ENCODE measurements at regions not wholly inside any gene's neighbourhood (a gene's known extent, or its start where the extent isn't known, plus 50 kb on each side); places are given as distances from the start of the nearest gene placed in this dataset.
"Not testable (repeated sequence)": the region's sequence is repeated elsewhere in the genome, so short reads cannot be mapped to it uniquely, and the experiment has no call there.

GRCh38 chr1:238985312-238985711 is 401.1 kb upstream of the CHRM3 start:
- DNase-seq: no peak

DNA sequence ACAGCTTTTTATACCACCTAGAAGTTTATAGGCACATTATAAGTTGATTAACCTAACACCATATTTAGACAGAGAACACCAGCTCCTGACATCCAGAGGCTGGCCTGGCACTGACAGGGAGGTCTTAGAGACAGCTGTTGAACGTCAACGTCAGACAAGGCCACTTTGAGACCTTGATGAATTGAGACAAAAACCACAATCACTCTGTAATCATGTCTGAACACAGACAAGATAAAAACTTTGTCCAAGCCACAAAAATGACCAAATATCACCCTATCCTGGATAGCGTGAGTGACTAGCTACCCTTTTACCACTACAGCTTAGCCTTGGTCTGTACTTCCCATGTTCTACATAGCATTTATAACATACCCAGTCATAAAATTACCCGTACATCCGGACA is 403.6 kb upstream of the CHRM3 start:
- DNase-seq: no peak

GRCh38 chr1:238981317-238981933 is 404.9 kb upstream of the CHRM3 start:
- DNase-seq: no peak

DNA sequence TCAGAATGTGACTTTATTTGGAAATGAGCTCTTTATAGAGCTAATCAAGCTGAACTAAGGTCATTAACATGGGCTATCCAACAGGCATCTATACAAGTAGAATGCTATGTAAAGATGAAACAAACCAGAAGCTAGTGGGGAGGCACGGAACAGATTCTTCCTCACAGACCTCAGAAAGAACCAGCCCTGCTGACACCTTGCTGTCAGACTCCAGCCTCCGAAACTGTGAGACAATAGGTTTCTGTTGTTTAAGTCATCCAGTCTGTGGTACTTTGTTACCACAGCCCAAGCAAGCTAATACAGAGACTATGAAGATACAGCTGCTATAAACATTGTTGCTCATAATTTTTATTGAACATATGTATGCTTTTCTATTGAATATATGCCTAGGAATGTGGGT is 406.3 kb upstream of the CHRM3 start:
- DNase-seq: no peak

- no peak for DNase-seq
Measured at GRCh38 chr1:238964631-238965030, 421.7 kb upstream of the CHRM3 start.

DNA sequence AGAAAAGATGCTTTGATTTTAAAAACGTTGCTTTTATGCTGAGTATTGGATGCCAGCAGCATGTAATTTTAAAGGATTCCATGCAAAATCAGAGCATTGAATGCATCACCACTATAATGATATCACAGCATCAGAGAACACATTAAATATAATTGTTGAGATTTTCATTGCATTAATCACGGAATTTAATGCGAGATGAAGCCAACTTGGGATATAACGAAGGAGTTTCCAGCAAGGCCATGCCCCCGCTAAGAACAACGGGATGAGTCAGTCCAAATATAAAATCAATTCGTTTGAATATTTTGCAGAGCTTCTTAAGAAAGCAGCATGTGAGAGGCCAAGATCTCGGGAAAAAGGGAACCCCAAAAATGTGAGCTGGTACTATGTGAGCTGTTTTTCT is 423.4 kb upstream of the CHRM3 start:
- DNase-seq: no peak

GRCh38 chr1:238961790-238962189 is 424.6 kb upstream of the CHRM3 start:
- DNase-seq: no peak

GRCh38 chr1:238960071-238960470 is 426.3 kb upstream of the CHRM3 start:
- DNase-seq: no peak

DNA sequence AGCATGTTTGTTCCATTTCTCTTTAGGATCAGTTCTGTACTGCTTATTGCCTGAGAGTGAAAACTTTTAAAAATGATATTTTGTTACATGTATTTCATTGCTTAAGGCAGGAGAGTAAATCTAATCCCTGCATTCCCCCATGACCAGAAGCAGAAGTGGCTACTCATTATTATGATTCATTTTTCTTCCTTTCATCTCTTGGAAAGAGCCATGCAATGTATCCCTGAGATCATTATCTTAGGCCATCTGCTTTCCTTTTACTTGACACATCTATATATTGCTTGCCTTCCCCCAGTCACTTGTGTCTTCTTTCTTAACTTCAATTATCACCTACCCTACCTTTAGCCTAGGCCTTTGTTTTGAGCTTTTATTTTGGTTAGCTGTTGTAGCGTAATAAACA is 430.4 kb upstream of the CHRM3 start:
- no peak for DNase-seq

GRCh38 chr1:238954865-238955264 is 431.5 kb upstream of the CHRM3 start:
- DNase-seq: no peak

DNA sequence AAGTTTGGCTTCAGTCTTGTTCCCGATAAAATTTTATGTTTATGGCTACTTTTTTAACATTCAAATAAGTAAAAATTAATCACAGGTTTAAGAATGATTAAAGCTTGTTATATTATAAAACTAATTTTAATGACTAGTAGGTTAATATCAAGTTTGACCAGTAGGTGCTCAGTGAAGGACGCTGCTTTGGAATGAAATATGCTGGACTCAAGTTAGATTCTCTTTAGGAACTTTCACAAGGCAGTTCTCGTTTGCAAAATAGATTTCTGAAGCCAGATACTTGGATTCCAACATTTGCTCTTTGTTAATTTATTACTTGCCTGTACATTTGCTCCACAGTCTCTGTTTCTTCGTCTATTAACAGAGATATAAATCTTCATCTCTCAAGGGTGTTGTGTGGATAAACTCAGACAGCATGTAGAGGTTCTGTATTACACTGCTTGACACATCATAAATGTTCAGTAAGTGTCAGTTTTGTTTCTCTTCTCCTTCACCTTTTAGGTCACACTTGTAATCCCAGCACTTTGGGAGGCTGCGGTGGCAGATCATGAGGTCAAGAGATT is 432.8 kb upstream of the CHRM3 start:
- DNase-seq: no peak

- no peak for DNase-seq
Measured at GRCh38 chr1:238951809-238952208, 434.6 kb upstream of the CHRM3 start.

DNA sequence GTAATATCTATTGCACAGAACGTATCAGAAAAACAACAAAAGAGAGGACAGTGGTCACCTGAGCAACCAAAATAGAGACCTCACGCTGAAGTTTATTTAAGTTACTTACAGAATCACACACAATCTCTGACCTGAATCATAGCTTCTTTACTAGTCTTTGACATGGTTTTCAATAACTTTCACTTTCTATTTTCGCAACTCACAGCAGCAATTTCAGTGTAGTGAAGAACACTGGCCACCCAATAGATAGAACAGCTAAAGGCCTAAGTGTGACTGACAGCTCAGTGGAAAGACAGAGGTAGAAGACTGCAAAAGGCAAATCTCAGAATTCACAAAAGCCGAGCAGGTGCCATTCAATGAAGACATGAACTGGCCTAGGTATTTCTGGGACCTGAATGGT is 435.6 kb upstream of the CHRM3 start:
- no peak for DNase-seq

DNA sequence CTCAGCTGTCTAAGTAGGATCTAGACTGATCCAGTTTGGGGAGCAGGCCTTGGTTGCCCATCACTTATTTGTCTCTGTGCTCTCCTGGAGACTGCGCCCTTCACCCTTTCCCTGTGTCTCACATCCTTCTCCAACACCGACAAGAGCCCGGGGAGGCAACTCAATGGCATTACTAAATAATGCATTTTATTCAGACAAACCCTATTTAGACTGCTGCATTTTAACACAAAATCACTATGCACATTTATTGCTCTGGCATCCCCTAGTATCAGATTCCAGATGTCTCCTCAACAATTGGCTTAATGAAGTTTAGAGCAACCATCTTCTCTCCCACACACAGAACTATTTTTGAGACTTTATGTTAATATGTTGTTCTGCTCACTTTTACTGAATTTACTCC is 436.4 kb upstream of the CHRM3 start:
- no peak for DNase-seq

- no peak for DNase-seq
Measured at GRCh38 chr1:238944028-238944427, 442.3 kb upstream of the CHRM3 start.

DNA sequence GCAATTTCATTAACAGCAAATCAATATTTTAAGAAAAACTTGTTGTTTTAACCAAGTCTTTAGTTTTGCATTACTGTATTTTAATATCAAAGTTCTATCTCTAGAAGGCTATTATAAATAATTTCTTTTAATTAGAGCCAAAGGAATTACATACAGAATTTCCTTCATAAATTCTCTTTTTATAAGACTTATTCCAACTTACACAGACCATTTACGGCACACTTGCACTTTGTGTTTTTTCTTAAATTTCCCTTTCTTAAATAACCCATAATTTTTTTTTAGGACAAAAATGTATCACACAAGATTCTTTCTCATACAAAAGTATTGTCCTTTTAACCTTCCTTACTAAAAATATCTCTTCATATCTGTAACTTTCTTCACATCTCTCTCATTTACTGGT is 458.5 kb upstream of the CHRM3 start:
- no peak for DNase-seq

- DNase-seq: no peak
Measured at GRCh38 chr1:238916828-238917227, 469.5 kb upstream of the CHRM3 start.

GRCh38 chr1:238914346-238914745 is 472.0 kb upstream of the CHRM3 start:
- DNase-seq: no peak

- DNase-seq: no peak
Measured at GRCh38 chr1:238913210-238913609, 473.2 kb upstream of the CHRM3 start.

DNA sequence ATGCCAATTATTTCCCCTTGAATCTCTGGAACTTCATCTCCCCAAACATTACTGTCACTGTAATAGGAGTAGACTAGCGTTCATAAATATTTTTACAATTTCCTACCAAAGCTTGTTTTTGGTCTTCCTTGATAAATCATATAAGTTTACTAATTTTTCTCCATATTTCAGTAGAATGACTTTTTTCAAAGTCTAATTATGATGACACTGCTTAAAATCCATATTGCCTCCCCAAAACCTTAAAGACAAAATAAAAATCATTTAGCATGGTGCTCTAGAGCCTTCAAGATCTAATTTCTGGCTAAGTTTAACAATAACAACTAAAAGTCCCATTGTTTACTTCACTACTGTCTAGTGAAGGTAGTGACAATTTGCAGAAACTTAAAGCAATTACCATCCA is 474.2 kb upstream of the CHRM3 start:
- no peak for DNase-seq

DNA sequence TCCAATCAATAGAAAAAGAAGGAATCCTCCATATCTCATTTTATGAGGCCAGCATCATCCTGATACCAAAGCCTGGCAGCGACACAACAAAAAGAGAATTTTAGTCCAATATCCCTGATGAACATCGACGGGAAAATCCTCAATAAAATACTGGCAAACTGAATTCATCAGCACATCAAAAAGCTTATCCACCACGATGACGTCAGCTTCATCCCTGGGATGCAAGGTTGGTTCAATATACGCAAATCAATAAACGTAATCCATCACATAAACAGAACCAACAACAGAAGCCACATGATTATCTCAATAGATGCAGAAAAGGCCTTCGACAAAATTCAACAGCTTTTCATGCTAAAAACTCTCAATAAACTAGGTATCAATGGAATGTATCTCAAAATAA is 483.6 kb upstream of the CHRM3 start:
- not testable (repeated sequence) for DNase-seq

DNA sequence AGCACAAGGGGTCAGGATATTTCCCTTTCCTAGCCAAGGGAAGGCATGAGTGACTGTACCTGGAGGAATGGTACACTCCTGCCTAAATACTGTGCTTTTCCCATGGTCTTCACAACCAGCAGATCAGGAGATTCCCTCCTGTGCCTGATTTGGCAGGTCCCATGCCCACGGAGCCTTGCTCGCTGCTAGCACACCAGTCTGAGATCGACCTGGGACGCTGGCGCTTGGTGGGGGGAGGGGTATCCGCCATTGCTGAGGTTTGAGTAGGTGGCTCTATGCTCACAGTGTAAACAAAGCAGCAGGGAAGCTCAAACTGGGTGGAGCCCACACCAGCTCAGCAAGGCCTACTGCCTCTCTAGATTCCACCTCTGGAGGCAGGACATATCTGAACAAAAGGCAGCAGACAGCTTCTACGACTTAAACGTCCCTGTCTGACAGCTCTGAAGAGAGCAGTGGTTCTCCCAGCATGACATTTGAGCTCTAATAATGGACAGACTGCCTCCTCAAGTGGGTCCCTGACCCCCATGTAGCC is 486.0 kb upstream of the CHRM3 start:
- DNase-seq: no peak

GRCh38 chr1:238898856-238899255 is 487.5 kb upstream of the CHRM3 start:
- DNase-seq: no peak

GRCh38 chr1:238895911-238896310 is 490.5 kb upstream of the CHRM3 start:
- no peak for DNase-seq

- DNase-seq: no peak
Measured at GRCh38 chr1:238892612-238893011, 493.8 kb upstream of the CHRM3 start.

Measured in stimulated activated CD4-positive, alpha-beta T cell treated with anti-CD3 and anti-CD28 coated beads, Interleukin-15, amount 100 ng/mL, for 24 hours (primary cell).